Colon (tissue), 2 donors: ENCODE measurements at regions not wholly inside any gene's neighbourhood (a gene's known extent, or its start where the extent isn't known, plus 50 kb on each side); places are given as distances from the start of the nearest gene placed in this dataset.

Experiments
- FAIRE-seq: peaks from 2 replicates; lab custom pipeline; 2012; peaks lifted over from hg19 to GRCh38; lab: Jason Lieb, UNC
- donor health status: control.
- donor health status: control.

- FAIRE-seq: no peak
Measured at GRCh38 chr12:19054035-19054434, 75.5 kb upstream of the PLEKHA5 start.

- FAIRE-seq: no peak
Measured at GRCh38 chr12:19055589-19055988, 73.9 kb upstream of the PLEKHA5 start.

GRCh38 chr12:19058235-19059021 is 71.1 kb upstream of the PLEKHA5 start:
- no peak for FAIRE-seq

GRCh38 chr12:19064713-19065112 is 64.8 kb upstream of the PLEKHA5 start:
- no peak for FAIRE-seq

GRCh38 chr12:19065223-19065622 is 64.3 kb upstream of the PLEKHA5 start:
- FAIRE-seq: no peak

GRCh38 chr12:19065871-19066270 is 63.7 kb upstream of the PLEKHA5 start:
- FAIRE-seq: no peak

GRCh38 chr12:19066475-19067001 is 63.0 kb upstream of the PLEKHA5 start:
- FAIRE-seq: no peak

- no peak for FAIRE-seq
Measured at GRCh38 chr12:19068137-19068536, 61.4 kb upstream of the PLEKHA5 start.

- FAIRE-seq: no peak
Measured at GRCh38 chr12:19070341-19070740, 59.2 kb upstream of the PLEKHA5 start.

GRCh38 chr12:19074700-19075099 is 54.8 kb upstream of the PLEKHA5 start:
- no peak for FAIRE-seq

GRCh38 chr12:19075711-19076340 is 53.7 kb upstream of the PLEKHA5 start:
- no peak for FAIRE-seq
